HG02610 (cell line): ENCODE measurements at regions not wholly inside any gene's neighbourhood (a gene's known extent, or its start where the extent isn't known, plus 50 kb on each side); places are given as distances from the start of the nearest gene placed in this dataset.
A peak's percentile ranks its signal among the peaks of the same experiment; 100 is the strongest.
"Not testable (repeated sequence)": the region's sequence is repeated elsewhere in the genome, so short reads cannot be mapped to it uniquely, and the experiment has no call there.

ENCODE experiments used
- ATAC-seq: cut with Tn5 transposase; IDR thresholded peaks from one replicate; pipeline ENCODE4 v1.9.1; 2021; ENCODE audit warnings: mild to moderate bottlenecking, moderate library complexity; ENCODE audit not compliant: unreplicated experiment

DNA sequence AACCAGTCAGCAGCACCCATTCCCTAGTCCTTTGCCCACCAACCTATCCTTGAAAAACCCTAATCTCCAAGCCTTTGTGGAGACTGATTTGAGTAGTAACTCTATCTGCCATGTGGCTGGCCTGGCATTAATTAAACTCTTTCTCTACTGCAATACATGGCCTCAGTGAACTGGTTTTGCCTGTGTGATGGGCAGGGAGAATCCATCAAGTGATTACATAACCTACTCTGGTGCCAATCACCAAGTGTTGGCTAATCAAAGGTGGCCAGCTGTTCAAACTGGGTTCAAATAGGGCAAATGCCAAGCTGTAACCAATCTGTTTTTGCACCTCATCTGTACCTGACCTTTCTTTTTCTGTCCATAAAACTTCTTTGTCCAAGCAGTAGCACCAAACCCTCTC is 139.8 kb upstream of the XPO1 start:
- no peak for ATAC-seq

DNA sequence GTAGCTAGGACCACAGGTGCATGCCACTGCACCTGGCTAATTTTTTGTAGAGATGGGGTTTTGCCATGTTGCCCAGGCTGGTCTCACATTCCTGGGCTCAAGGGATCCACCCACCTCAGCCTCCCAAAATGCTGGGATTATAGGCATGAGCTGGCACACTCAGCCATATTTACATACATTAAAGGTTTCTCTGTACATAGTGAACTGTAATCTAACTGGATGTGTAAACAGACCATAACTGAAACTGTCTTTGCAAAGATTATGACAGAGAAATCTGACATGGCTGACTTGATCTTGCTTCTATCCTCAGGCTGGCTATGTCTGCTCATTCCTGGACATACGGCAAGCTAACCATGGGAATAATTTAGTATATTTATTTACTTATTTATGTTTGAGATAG is 139.2 kb upstream of the XPO1 start:
- ATAC-seq = no peak

- ATAC-seq = no peak
These were observed 137.0 kb upstream of the XPO1 start for GRCh38 chr2:61675204-61675603.

DNA sequence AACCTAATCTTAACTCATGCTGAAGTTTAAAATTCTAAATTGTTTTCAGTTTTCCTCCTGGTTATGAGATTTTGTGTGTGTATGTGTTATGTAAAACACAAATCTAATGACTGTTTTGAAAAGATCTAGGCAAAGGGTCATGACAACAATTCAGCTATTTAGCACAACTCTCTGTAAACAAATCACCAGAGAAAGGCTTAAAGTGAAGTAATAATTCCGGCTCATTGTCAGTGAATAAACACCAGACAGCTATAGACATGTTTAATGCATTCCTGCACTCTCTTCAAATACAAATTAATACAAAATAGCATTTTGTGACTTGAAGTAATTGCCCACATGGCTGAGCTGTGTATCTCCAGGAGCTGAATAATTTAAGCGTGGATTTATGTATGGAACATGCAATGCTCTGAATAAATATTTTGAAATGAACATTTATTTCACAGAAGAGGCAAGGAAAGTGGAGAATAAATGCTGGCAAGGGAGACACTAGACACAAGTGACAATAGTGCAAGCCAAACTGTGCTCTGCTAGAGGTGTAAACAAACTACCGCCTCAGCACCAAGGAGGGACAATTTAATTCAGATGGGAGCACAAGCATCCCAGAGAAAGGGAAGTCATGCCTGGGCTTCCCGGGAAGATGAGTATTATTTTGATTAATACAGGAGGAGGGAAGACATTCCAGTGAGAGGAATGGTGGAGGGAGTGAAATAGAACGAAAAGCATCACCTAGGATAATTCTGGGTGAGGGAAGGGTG is 133.6 kb upstream of the XPO1 start:
- ATAC-seq = no peak

DNA sequence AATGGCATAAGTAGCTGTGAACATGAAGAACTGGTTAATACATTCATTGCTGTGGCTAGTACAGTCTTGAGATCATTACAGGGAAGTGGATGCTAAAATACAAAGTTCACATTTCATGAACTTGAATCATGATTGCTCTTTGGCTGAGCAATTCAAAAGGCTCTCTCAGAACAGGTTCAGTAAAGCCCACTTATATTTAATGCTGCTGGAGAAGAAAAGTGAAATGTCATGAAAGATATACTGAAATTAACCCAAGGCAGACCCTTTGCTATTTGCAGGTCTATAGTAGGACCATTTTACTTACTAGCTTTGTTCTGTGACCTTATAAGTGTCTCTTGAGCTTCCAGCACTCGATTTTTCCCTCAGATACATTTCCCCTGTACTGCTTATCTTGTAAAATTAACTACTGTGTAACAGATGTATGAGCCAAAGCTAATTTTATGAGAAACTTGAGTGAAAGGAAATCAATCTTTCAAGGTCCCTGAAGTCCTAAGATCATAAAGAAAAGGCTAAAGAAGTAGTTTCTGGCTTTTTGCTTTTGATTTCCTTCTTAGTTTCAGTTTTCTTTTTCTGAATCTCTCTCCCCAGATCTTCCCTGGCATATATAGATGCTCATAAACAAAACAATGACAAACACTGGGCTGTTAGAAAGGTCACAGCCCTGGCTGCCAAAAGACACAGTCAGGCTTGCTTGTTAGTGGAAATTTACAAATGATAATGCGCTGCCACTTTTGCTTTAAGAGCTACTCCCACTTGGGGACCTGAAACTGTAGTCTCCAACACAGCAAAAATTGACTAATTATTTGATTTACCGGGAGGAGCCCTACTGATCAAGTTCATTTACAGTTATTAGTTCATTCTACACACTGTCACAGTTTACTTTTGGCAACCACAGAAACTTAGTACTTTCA is 132.7 kb upstream of the XPO1 start:
- peak; percentile 55 for ATAC-seq

GRCh38 chr2:61664190-61664589 is 126.0 kb upstream of the XPO1 start:
- ATAC-seq = no peak

- no peak for ATAC-seq
These were observed 124.8 kb upstream of the XPO1 start for GRCh38 chr2:61662990-61663389.

DNA sequence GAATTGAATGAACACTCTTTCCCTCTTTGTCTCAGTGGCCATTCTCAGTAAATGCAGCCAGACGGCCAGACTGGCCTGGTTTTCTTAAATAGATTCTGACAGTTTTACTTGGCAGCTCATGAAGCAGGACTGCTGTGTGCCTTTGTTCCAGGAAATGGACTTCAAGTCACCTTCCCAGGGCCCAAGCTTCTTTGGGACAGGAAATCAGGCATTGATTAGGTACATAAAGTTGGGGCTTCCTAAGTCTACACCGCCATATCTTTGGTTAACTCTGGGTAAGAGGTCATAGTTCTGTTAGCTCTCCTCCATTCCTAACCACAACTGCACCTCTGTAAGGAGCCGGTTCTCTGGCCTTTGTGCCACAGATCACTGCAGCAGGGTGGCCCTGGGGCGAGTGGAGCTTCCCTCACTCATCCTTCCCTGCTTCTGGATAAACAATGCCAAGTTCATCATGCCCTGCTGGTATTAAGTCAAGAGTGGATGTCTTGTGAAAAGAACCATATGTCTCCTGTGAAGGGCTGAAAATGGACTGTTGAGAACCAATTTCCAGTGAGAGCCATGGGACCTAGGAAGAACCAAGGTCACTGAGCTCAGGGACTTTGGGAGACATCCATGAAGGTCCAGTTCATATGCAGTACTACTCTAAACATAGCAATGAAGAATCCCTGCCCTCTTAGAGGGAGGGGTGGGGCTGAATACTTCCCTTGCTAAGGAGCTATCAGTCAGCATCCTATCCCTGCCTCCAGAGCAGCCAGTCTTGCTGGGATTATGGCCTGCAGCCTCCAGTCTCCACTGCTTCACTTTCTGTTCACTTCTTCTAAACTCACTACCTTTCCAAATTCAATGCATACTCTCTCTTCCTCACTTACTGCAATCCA is 122.6 kb upstream of the XPO1 start:
- no peak for ATAC-seq

DNA sequence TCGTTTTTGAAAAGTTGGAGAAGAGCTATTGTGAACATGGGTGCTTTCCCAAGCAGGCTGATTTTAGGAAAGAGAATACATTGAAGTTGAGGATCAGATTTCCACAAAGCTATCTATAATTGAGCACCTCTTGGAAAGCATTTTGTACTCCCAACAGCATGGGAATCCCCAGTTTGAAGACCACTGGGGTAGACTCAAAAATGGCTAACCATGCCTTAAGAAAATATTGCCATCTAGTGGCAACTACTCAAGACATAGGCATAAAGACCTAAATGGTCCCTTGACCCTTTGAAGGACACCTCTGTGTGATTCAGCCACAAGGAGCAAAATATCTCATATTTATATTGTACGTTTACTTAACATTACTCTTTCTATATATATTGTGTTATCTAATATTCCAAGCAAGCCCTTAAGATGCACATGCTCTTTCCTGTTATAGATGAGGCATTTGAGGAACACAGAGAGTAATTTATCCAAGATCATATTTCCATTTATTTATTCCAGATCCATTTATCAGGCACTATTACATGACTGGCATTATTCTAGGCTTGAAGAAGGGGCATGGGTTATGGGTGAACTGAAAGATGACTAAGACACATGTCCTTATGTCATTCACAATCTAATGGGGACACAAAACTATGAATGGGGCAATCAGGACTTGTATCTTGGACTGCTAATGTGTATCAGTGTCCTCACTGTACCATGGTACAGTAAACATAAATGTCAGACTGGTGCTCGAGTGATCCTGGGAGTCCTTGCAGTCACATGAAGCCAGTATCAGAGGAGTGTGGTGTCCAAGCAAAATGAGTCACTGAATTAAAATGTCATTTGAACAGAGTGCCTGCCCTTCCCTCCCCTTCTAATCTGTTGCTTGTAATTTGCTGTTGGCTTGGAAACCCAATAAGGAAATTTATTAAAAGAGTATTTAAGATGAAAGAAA is 121.0 kb upstream of the XPO1 start:
- no peak for ATAC-seq

DNA sequence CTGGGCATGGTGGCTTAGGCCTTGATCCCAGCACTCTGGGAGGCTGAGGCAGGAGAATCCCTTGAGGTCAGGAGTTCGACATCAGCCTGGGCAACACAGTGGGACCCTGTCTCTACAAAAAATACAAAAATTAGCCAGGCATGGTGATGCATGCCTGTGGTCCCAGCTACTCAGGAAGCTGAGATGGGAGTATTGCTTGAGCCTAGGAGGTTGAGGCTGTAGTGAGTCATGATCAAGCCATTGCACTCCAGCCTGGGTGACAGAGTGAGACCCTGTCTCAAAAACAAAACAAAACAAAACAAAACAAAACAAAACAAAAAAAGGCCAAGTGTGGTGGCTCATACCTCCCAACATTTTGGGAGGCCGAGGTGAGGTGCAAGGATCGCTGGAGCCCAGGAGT is 111.8 kb upstream of the XPO1 start:
- not testable (repeated sequence) for ATAC-seq

- no peak for ATAC-seq
These were observed 110.9 kb upstream of the XPO1 start for GRCh38 chr2:61649021-61649420.

DNA sequence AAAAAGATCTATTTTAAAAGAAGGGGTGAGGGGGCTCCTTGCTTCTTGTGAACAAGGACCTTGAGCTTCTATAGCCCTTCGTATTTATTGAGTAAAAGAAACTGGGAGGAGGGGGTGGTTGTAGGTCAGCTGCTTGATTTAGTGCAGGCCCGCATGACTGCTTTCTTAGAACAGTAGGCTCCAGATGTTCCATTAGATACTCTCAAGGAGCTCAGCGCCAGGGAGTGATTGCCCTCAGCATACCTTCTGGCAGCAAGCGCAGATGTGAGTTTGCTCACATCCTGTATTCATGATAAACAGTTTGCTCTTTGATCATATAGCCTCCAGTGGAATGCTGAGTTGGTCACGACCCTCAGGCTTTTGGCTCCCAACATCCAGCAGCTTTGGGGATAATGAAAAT is 108.9 kb upstream of the XPO1 start:
- no peak for ATAC-seq

DNA sequence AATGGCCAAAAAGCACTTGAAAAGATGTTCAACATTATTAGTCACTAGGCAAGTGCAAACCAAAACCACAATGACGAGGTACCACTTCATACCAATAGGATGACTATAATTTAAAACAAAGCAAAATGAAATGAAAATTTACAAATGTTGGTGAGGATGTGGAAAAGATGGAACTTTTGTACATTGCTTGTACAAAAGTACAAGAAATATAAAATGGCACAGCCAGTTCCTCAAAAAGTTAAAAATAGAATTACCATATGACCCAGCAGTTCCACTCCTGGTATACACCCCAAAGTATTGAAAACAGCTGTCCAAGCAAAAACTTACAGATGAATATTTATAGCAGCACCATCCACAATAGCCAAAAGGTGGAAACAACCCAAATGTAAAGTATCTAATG is 107.8 kb upstream of the XPO1 start:
- no peak for ATAC-seq

GRCh38 chr2:61643153-61643552 is 105.0 kb upstream of the XPO1 start:
- not testable (repeated sequence) for ATAC-seq

- no peak for ATAC-seq
These were observed 102.2 kb upstream of the XPO1 start for GRCh38 chr2:61640406-61640805.

GRCh38 chr2:61639721-61640120 is 101.6 kb upstream of the XPO1 start:
- no peak for ATAC-seq

- no peak for ATAC-seq
These were observed 98.5 kb upstream of the XPO1 start for GRCh38 chr2:61636686-61637085.

DNA sequence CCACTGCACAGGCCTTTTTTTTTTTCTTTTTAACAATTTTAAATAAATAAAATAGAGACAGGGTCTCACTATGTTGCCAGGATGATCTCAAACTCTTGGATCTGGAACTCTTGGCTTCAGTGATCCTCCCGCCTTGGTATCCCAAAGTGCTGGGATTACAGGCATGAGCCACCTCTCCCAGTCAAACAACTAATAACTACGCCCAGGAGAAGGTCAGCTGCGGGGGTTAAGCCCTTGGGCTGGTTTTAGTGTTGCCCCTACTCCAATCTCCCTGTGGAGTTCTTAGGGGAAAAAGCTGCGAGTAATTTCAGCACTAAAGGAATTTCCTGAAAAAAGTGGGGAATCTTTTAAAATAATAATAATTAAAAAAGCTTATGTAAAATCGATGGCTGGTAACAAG is 96.4 kb upstream of the XPO1 start:
- no peak for ATAC-seq

GRCh38 chr2:61633250-61633649 is 95.1 kb upstream of the XPO1 start:
- no peak for ATAC-seq
